ENCODE measurements at regions not wholly inside any gene's neighbourhood (a gene's known extent, or its start where the extent isn't known, plus 50 kb on each side); places are given as distances from the start of the nearest gene placed in this dataset.

- TF ChIP-seq SIN3A (IDR thresholded peaks at IDR 0.05; ENCODE audit: borderline replicate concordance, insufficient read depth, low read length) (no peak), TAF1 (IDR thresholded peaks at IDR 0.05; ENCODE audit: borderline replicate concordance, insufficient read depth, low read length) (no peak), FOXP2 (optimal IDR thresholded peaks at IDR 0.05; ENCODE audit: borderline replicate concordance, extremely low read depth, extremely low read length, insufficient read depth) (no peak), REST (IDR thresholded peaks at IDR 0.05; ENCODE audit: insufficient read depth in 1 of 2, low read depth in 2 of 2, low read length in 2 of 2) (no peak)
Measured at GRCh38 chr12:84079626-84080025, 833.0 kb downstream of the SLC6A15 start.

- TF ChIP-seq REST (IDR thresholded peaks at IDR 0.05; ENCODE audit: insufficient read depth in 1 of 2, low read depth in 2 of 2, low read length in 2 of 2) (no peak), SIN3A (IDR thresholded peaks at IDR 0.05; ENCODE audit: borderline replicate concordance, insufficient read depth, low read length) (no peak), FOXP2 (optimal IDR thresholded peaks at IDR 0.05; ENCODE audit: borderline replicate concordance, extremely low read depth, extremely low read length, insufficient read depth) (no peak)
Measured at GRCh38 chr12:84077679-84078078, 834.9 kb downstream of the SLC6A15 start.

- TF ChIP-seq TAF1 (IDR thresholded peaks at IDR 0.05; ENCODE audit: borderline replicate concordance, insufficient read depth, low read length) (no peak), REST (IDR thresholded peaks at IDR 0.05; ENCODE audit: insufficient read depth in 1 of 2, low read depth in 2 of 2, low read length in 2 of 2) (no peak), SIN3A (IDR thresholded peaks at IDR 0.05; ENCODE audit: borderline replicate concordance, insufficient read depth, low read length) (no peak), FOXP2 (optimal IDR thresholded peaks at IDR 0.05; ENCODE audit: borderline replicate concordance, extremely low read depth, extremely low read length, insufficient read depth) (no peak), POLR2AphosphoS5 (IDR thresholded peaks at IDR 0.05; ENCODE audit: low read depth, low read length) (no peak)
Measured at GRCh38 chr12:84075991-84076390, 836.6 kb downstream of the SLC6A15 start.

- TF ChIP-seq POLR2AphosphoS5 (IDR thresholded peaks at IDR 0.05; ENCODE audit: low read depth, low read length) (no peak), SIN3A (IDR thresholded peaks at IDR 0.05; ENCODE audit: borderline replicate concordance, insufficient read depth, low read length) (no peak), TAF1 (IDR thresholded peaks at IDR 0.05; ENCODE audit: borderline replicate concordance, insufficient read depth, low read length) (no peak), REST (IDR thresholded peaks at IDR 0.05; ENCODE audit: insufficient read depth in 1 of 2, low read depth in 2 of 2, low read length in 2 of 2) (no peak), FOXP2 (optimal IDR thresholded peaks at IDR 0.05; ENCODE audit: borderline replicate concordance, extremely low read depth, extremely low read length, insufficient read depth) (no peak)
Measured at GRCh38 chr12:84073401-84073800, 839.2 kb downstream of the SLC6A15 start.

GRCh38 chr12:84072961-84073360, 839.6 kb downstream of the SLC6A15 start:
- TF ChIP-seq FOXP2 (optimal IDR thresholded peaks at IDR 0.05; ENCODE audit: borderline replicate concordance, extremely low read depth, extremely low read length, insufficient read depth) = no peak
- TF ChIP-seq TAF1 (IDR thresholded peaks at IDR 0.05; ENCODE audit: borderline replicate concordance, insufficient read depth, low read length) = no peak
- no peak for TF ChIP-seq POLR2AphosphoS5 (IDR thresholded peaks at IDR 0.05; ENCODE audit: low read depth, low read length)
- TF ChIP-seq SIN3A (IDR thresholded peaks at IDR 0.05; ENCODE audit: borderline replicate concordance, insufficient read depth, low read length) = no peak
- TF ChIP-seq REST (IDR thresholded peaks at IDR 0.05; ENCODE audit: insufficient read depth in 1 of 2, low read depth in 2 of 2, low read length in 2 of 2) = no peak

Measured in PFSK-1 (cell line).